Ascending aorta (tissue), 2 donors: ENCODE measurements at regions not wholly inside any gene's neighbourhood (a gene's known extent, or its start where the extent isn't known, plus 50 kb on each side); places are given as distances from the start of the nearest gene placed in this dataset.

Experiments used
- DNase-seq, 2 donors: peaks; one replicate each; pipeline ENCODE4 v3.0.0-alpha.2; 2019; ENCODE audit warnings: low spot score in 2 of 2
- H3K27ac ChIP-seq, 2 donors: fragments of 200-600 bp; sonication (generic); one replicate each; pipeline ENCODE4 v1.5.1; 2016 to 2017; ENCODE audit warnings: mild to moderate bottlenecking in 1 of 2
- H3K27me3 ChIP-seq: fragments of 200-600 bp; sonication (generic); one replicate; pipeline ENCODE4 v1.5.1; 2017
- H3K36me3 ChIP-seq, 2 donors: fragments of 200-600 bp; sonication (generic); one replicate each; pipeline ENCODE4 v1.5.1; 2016
- H3K4me1 ChIP-seq, 2 donors: fragments of 200-600 bp; sonication (generic); one replicate each; pipeline ENCODE4 v1.5.1; 2016 to 2017; ENCODE audit warnings: mild to moderate bottlenecking in 1 of 2
- H3K4me3 ChIP-seq, 2 donors: fragments of 200-600 bp; sonication (generic); one replicate each; pipeline ENCODE4 v1.5.1; 2016 to 2017; ENCODE audit warnings: mild to moderate bottlenecking in 1 of 2
- H3K9me3 ChIP-seq, 2 donors: fragments of 200-600 bp; sonication (generic); one replicate each; pipeline ENCODE4 v1.5.1; 2016
- intact Hi-C: fragments of 100-400 bp; cut with DNase I; formaldehyde crosslinking; loops from one replicate; pipeline ENCODE4 v1.15.1; 2023
- TF ChIP-seq, protein P1 (sequence below), 3 experiments: fragments of 200-600 bp in 2 of 3; fragments of 450-650 bp in 1 of 3; sonication (generic) in 2 of 3; IDR thresholded peaks; one replicate each; pipeline ENCODE4 v1.5.1; 2016 to 2019; ENCODE audit warnings: antibody characterized with exemption in 3 of 3, mild to moderate bottlenecking in 1 of 3, moderate library complexity in 1 of 3

- no peaks in the 10 kb centered on the region for H3K4me1 ChIP-seq
- no peak overlapping the region for H3K27ac ChIP-seq
- H3K27me3 ChIP-seq: no peaks in the 10 kb centered on the region
- TF ChIP-seq, protein P1, sequence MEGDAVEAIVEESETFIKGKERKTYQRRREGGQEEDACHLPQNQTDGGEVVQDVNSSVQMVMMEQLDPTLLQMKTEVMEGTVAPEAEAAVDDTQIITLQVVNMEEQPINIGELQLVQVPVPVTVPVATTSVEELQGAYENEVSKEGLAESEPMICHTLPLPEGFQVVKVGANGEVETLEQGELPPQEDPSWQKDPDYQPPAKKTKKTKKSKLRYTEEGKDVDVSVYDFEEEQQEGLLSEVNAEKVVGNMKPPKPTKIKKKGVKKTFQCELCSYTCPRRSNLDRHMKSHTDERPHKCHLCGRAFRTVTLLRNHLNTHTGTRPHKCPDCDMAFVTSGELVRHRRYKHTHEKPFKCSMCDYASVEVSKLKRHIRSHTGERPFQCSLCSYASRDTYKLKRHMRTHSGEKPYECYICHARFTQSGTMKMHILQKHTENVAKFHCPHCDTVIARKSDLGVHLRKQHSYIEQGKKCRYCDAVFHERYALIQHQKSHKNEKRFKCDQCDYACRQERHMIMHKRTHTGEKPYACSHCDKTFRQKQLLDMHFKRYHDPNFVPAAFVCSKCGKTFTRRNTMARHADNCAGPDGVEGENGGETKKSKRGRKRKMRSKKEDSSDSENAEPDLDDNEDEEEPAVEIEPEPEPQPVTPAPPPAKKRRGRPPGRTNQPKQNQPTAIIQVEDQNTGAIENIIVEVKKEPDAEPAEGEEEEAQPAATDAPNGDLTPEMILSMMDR (IDR thresholded peaks at IDR 0.05): no peak
- no peaks in the 10 kb centered on the region for H3K9me3 ChIP-seq
- intact Hi-C loops: no loop called here
- no peaks in the 10 kb centered on the region for H3K36me3 ChIP-seq
- H3K4me3 ChIP-seq: no peak overlapping the region
- no peak for DNase-seq
Observed at GRCh38 chr9:12195456-12195855, 497.7 kb upstream of the TYRP1 start.

DNA sequence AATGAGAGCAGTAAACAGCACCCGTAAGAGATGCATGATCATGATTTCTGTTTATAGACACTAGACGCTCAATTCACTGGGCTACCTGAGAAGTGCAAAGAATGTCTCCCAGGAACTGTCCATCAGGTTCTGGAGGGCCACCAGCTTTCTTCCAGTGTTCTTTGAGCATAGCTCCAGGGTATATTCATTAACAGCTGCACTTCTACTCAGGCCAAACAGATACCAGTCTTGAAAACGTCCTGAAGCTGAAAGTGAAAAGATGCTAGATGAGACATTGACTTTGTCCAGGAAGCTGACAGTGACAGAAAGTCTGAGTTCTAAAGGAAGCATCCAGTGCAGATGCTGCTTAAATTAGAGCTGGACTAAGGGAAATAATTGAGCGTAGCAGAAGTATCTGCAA, 488.7 kb upstream of the TYRP1 start:
- H3K4me1 ChIP-seq: no peaks in the 10 kb centered on the region
- no peak overlapping the region for H3K27ac ChIP-seq
- DNase-seq: no peak
- no peaks in the 10 kb centered on the region for H3K36me3 ChIP-seq
- intact Hi-C loops: no loop called here
- H3K4me3 ChIP-seq: no peak overlapping the region
- TF ChIP-seq, protein P1 (IDR thresholded peaks at IDR 0.05): no peak
- no peaks in the 10 kb centered on the region for H3K9me3 ChIP-seq
- no peaks in the 10 kb centered on the region for H3K27me3 ChIP-seq

DNA sequence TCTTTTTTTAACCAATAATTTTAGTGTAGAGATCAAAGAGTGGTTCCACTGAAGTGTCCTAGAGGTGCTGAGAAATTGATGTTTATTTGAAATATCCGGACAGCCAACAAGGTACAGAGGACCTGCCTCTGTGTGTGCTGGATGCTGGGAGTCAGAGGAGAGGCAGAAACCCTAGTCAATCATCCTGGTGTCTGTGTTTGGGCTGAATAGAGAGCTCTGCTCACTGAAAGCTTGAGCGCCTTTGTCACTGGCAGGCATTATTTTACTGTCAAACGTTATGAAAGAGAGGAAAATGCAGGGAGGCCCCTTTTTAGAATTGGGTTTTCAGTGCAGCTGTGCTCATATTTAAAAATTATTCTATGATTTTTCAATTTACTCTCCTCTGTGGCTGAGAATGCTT, 480.3 kb upstream of the TYRP1 start:
- H3K36me3 ChIP-seq: no peaks in the 10 kb centered on the region
- H3K4me3 ChIP-seq: no peak overlapping the region
- H3K9me3 ChIP-seq: no peaks in the 10 kb centered on the region
- no peaks in the 10 kb centered on the region for H3K4me1 ChIP-seq
- H3K27me3 ChIP-seq: no peaks in the 10 kb centered on the region
- TF ChIP-seq, protein P1 (IDR thresholded peaks at IDR 0.05): no peak
- DNase-seq: no peak
- no peak overlapping the region for H3K27ac ChIP-seq
- intact Hi-C loops: no loop called here

GRCh38 chr9:12221470-12221869, 471.7 kb upstream of the TYRP1 start:
- intact Hi-C loops: no loop called here
- Histone ChIP-seq H3K27ac (no peak overlapping the region), H3K36me3 (no peaks in the 10 kb centered on the region), H3K4me3 (no peak overlapping the region), H3K27me3 (no peaks in the 10 kb centered on the region), H3K9me3 (no peaks in the 10 kb centered on the region), H3K4me1 (no peaks in the 10 kb centered on the region)
- DNase-seq: no peak
- TF ChIP-seq, protein P1 (IDR thresholded peaks at IDR 0.05): no peak

- no peaks in the 10 kb centered on the region for H3K4me1 ChIP-seq
- intact Hi-C loops: no loop called here
- no peak overlapping the region for H3K27ac ChIP-seq
- H3K36me3 ChIP-seq: no peaks in the 10 kb centered on the region
- H3K9me3 ChIP-seq: no peaks in the 10 kb centered on the region
- H3K4me3 ChIP-seq: no peak overlapping the region
- TF ChIP-seq, protein P1 (IDR thresholded peaks at IDR 0.05): no peak
- no peak for DNase-seq
- no peaks in the 10 kb centered on the region for H3K27me3 ChIP-seq
Observed at GRCh38 chr9:12224449-12224848, 468.7 kb upstream of the TYRP1 start.

GRCh38 chr9:12230708-12231107, 462.5 kb upstream of the TYRP1 start:
- no peak overlapping the region for H3K27ac ChIP-seq
- intact Hi-C loops: no loop called here

More at GRCh38 chr9:12230708-12231107, 462.5 kb upstream of the TYRP1 start:
- no peaks in the 10 kb centered on the region for H3K27me3 ChIP-seq
- no peaks in the 10 kb centered on the region for H3K36me3 ChIP-seq
- DNase-seq: no peak
- no peaks in the 10 kb centered on the region for H3K4me1 ChIP-seq
- TF ChIP-seq, protein P1 (IDR thresholded peaks at IDR 0.05): no peak
- H3K9me3 ChIP-seq: no peaks in the 10 kb centered on the region
- no peak overlapping the region for H3K4me3 ChIP-seq
